ENCODE measurements at regions not wholly inside any gene's neighbourhood (a gene's known extent, or its start where the extent isn't known, plus 50 kb on each side); places are given as distances from the start of the nearest gene placed in this dataset.

DNA sequence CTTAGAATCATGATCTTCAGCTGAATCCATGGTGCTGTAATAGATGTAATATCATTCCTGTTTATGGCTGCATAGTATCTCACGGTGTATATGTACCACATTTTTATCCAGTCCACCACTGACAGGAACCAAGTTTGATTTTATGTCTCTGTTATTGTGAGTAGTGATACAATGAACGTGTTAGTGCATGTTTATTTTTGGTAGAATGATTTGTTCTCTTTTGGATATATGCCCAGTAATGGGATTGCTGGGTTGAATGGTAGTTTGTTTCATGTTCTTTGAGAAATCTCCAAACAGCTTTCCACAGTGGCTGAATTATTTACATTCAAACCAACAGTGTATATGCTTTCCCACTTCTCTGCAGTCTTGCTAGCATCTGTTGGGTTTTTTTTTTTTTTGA, 175.1 kb upstream of the CDH10 start:
- TF ChIP-seq KDM1A (IDR thresholded peaks at IDR 0.05; ENCODE audit: low read depth) = no peak
- TF ChIP-seq POLR2AphosphoS2 (conservative IDR thresholded peaks at IDR 0.05; ENCODE audit: low read length) = no peak
- TF ChIP-seq RFX5 (IDR thresholded peaks at IDR 0.05) = no peak
- TF ChIP-seq CTCF (IDR thresholded peaks at IDR 0.05) = no peak
- no peak for TF ChIP-seq POLR2A (IDR thresholded peaks at IDR 0.05; ENCODE audit: low read length)
- TF ChIP-seq MAFK (IDR thresholded peaks at IDR 0.05; ENCODE audit: partially characterized antibody) = no peak
- no peak for TF ChIP-seq TP53 (CRISPR knock-in tag; IDR thresholded peaks at IDR 0.05)
- TF ChIP-seq BCL3 (IDR thresholded peaks at IDR 0.05) = no peak
- TF ChIP-seq RAD21 (conservative IDR thresholded peaks at IDR 0.05 in 1 of 2, IDR thresholded peaks at IDR 0.05 in 1 of 2) = no peak
- TF ChIP-seq CBX2 (IDR thresholded peaks at IDR 0.05; ENCODE audit: borderline replicate concordance, low read depth) = no peak
